T-helper 2 cell treated with Interferon-gamma antibody and Interleukin-4, amounts not matched to agents 5 μg/mL and 100 μg/mL, for 36 hours (primary cell): ENCODE measurements at regions not wholly inside any gene's neighbourhood (a gene's known extent, or its start where the extent isn't known, plus 50 kb on each side); places are given as distances from the start of the nearest gene placed in this dataset.

Experiments
- DNase-seq: peaks from one replicate; pipeline ENCODE4 v3.0.0; 2021; ENCODE audit warnings: low spot score
- H3K27ac Mint-ChIP-seq: one replicate; pipeline ENCODE4 v1.8.0; 2021; ENCODE audit warnings: mild to moderate bottlenecking, mixed read lengths
- H3K27me3 Mint-ChIP-seq: one replicate; pipeline ENCODE4 v1.8.0; 2021; ENCODE audit warnings: low read depth, mixed read lengths
- H3K36me3 Mint-ChIP-seq: one replicate; pipeline ENCODE4 v1.8.0; 2021; ENCODE audit warnings: low read depth, mixed read lengths
- H3K4me1 Mint-ChIP-seq: one replicate; pipeline ENCODE4 v1.8.0; 2021; ENCODE audit warnings: low read depth, mixed read lengths
- H3K4me3 Mint-ChIP-seq: one replicate; pipeline ENCODE4 v1.8.0; 2022; ENCODE audit warnings: mild to moderate bottlenecking, moderate library complexity, mixed read lengths
- H3K9me3 Mint-ChIP-seq: one replicate; pipeline ENCODE4 v1.8.0; 2021; ENCODE audit warnings: mixed read lengths

DNA sequence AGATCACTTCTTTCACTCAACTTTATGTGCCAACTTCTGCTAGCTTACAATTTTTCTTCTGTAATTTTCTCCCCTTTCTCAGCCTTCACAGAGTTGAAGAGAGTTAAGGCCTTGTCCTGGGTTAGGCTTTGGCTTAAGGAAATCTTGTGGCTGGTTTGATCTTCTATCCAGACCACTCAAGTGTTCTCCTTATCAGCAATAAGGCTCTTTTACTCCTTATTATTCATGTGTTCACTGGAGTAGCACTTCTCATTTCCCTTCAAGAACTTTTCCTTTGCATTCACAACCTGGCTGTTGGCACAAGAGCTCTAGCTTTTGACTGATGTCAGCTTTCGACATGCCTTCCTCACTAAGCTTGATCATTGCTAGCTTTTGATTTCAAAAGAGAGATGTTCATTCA lies 86.9 kb upstream of the ALDH1B1 start:
- H3K36me3 Mint-ChIP-seq, result no peaks in the 10 kb centered on the region
- no peak overlapping the region for H3K4me3 Mint-ChIP-seq
- peaks cover 2% of the 10 kb centered on the region for H3K27me3 Mint-ChIP-seq
- H3K27ac Mint-ChIP-seq, result no peak overlapping the region
- no peaks in the 10 kb centered on the region for H3K4me1 Mint-ChIP-seq
- no peaks in the 10 kb centered on the region for H3K9me3 Mint-ChIP-seq
- DNase-seq, result no peak

- peaks cover 9% of the 10 kb centered on the region for H3K27me3 Mint-ChIP-seq
- H3K27ac Mint-ChIP-seq, result no peak overlapping the region
- H3K4me1 Mint-ChIP-seq, result no peaks in the 10 kb centered on the region
- no peak for DNase-seq
- H3K36me3 Mint-ChIP-seq, result no peaks in the 10 kb centered on the region
- H3K9me3 Mint-ChIP-seq, result no peaks in the 10 kb centered on the region
- no peak overlapping the region for H3K4me3 Mint-ChIP-seq
These were observed 91.0 kb upstream of the ALDH1B1 start for GRCh38 chr9:38301376-38302106.

GRCh38 chr9:38299856-38300255 lies 92.6 kb upstream of the ALDH1B1 start:
- no peaks in the 10 kb centered on the region for H3K4me1 Mint-ChIP-seq
- peaks cover 9% of the 10 kb centered on the region for H3K27me3 Mint-ChIP-seq
- H3K36me3 Mint-ChIP-seq, result no peaks in the 10 kb centered on the region
- no peak overlapping the region for H3K4me3 Mint-ChIP-seq
- DNase-seq, result no peak
- H3K9me3 Mint-ChIP-seq, result no peaks in the 10 kb centered on the region
- H3K27ac Mint-ChIP-seq, result no peak overlapping the region

DNA sequence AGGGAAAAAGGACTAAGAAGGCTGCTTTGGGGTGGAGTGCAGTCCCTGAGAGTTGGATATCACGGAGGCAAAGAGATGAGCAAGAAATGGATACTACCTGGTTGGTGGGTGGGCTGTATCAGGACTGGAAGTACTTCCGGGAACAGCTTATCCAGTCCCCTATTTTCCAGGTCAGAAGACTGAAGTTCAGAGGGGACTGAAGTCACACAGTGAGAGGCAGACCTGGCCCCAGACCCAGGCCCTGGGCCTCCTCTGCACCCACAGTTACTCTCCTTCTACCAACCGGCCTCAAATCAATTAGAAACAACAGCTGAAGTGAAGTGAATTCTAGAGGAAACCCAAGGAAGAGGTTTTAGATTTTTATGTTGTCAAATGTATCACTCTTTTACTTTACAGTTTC lies 93.6 kb upstream of the ALDH1B1 start:
- Mint-ChIP-seq H3K27ac (no peak overlapping the region), H3K4me3 (no peak overlapping the region)

GRCh38 chr9:38298503-38298902 lies 94.0 kb upstream of the ALDH1B1 start:
- H3K36me3 Mint-ChIP-seq, result no peaks in the 10 kb centered on the region
- H3K4me1 Mint-ChIP-seq, result no peaks in the 10 kb centered on the region
- no peak overlapping the region for H3K27ac Mint-ChIP-seq
- H3K27me3 Mint-ChIP-seq, result peaks cover 9% of the 10 kb centered on the region
- no peak overlapping the region for H3K4me3 Mint-ChIP-seq
- no peaks in the 10 kb centered on the region for H3K9me3 Mint-ChIP-seq
- DNase-seq, result no peak

More for the DNA sequence above, 93.6 kb upstream of the ALDH1B1 start:
- Mint-ChIP-seq H3K36me3 (no peaks in the 10 kb centered on the region), H3K27me3 (peaks cover 9% of the 10 kb centered on the region), H3K9me3 (no peaks in the 10 kb centered on the region), H3K4me1 (no peaks in the 10 kb centered on the region)
- DNase-seq, result no peak

DNA sequence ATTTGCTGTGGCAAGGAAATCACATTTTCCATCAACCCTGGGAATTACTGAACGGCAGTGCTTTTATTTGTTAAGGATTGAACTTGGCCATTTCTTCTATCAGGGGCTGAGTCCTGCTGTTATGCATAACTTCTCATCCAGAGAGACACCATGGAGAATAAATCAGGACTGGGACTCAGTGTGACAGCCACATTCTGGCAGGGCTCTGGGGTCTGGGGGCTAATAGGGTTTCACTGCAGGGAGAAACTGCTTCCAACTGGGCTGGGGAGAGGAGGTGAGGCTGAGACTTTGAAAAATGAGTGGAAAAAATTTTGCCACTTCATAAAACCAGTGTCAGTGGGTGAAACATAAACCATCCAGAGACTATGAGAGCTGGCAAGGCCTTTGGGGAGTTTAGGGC lies 95.7 kb upstream of the ALDH1B1 start:
- Mint-ChIP-seq H3K27me3 (peaks cover 9% of the 10 kb centered on the region), H3K4me1 (no peaks in the 10 kb centered on the region), H3K27ac (no peak overlapping the region), H3K36me3 (no peaks in the 10 kb centered on the region), H3K4me3 (no peak overlapping the region), H3K9me3 (no peaks in the 10 kb centered on the region)
- DNase-seq, result no peak

- Mint-ChIP-seq H3K4me3 (no peak overlapping the region), H3K27me3 (peaks cover 7% of the 10 kb centered on the region), H3K4me1 (no peaks in the 10 kb centered on the region), H3K36me3 (no peaks in the 10 kb centered on the region), H3K27ac (no peak overlapping the region), H3K9me3 (no peaks in the 10 kb centered on the region)
- no peak for DNase-seq
These were observed 96.7 kb upstream of the ALDH1B1 start for GRCh38 chr9:38295764-38296163.

GRCh38 chr9:38294220-38294960 lies 98.1 kb upstream of the ALDH1B1 start:
- no peak overlapping the region for H3K27ac Mint-ChIP-seq
- H3K36me3 Mint-ChIP-seq, result no peaks in the 10 kb centered on the region
- H3K4me3 Mint-ChIP-seq, result no peak overlapping the region
- H3K9me3 Mint-ChIP-seq, result no peaks in the 10 kb centered on the region
- H3K27me3 Mint-ChIP-seq, result peaks cover 3% of the 10 kb centered on the region
- DNase-seq, result no peak
- H3K4me1 Mint-ChIP-seq, result no peaks in the 10 kb centered on the region

DNA sequence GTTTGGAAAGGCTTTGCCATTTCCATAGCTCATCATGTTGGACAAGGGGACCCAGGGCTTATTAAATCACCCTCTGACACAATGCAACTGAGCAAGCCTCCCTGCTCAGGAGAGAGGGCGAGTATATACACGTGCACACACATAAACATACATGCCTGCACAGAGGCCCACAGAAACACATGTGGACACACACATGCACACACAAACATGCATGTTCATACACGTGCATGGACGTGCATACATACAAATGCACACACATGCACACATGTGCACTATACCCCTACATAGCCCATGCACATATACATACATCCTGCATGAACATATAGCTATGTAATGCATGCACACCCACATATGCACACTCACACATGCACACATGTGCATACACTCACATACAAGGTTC lies 99.5 kb upstream of the ALDH1B1 start:
- Mint-ChIP-seq H3K9me3 (no peaks in the 10 kb centered on the region), H3K36me3 (no peaks in the 10 kb centered on the region), H3K27me3 (peaks cover 3% of the 10 kb centered on the region), H3K4me1 (no peaks in the 10 kb centered on the region), H3K4me3 (no peak overlapping the region), H3K27ac (no peak overlapping the region)
- DNase-seq, result no peak

GRCh38 chr9:38292480-38292879 lies 100.0 kb upstream of the ALDH1B1 start:
- H3K27ac Mint-ChIP-seq, result no peak overlapping the region
- H3K27me3 Mint-ChIP-seq, result no peaks in the 10 kb centered on the region
- DNase-seq, result no peak
- no peaks in the 10 kb centered on the region for H3K36me3 Mint-ChIP-seq
- H3K4me3 Mint-ChIP-seq, result no peak overlapping the region
- H3K9me3 Mint-ChIP-seq, result no peaks in the 10 kb centered on the region
- H3K4me1 Mint-ChIP-seq, result no peaks in the 10 kb centered on the region

DNA sequence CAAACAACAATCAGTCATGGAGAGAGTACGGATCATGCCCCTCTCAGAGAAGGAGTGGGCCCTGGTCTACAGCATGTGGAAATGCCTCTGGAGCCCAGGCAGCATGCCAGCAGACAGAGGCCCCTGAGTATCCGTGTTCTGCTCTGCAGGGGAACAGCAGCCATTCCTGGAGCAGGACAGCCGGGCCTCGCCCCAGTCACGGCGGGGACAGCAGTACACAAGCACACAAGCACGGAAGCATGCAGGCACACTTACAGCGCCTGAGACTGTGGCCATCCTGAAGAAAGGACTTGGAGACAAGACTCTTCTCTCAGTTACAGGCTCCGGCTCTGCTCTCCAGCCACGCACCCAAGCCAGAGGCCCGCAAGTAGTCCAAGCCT lies 102.6 kb upstream of the ALDH1B1 start:
- no peak overlapping the region for H3K27ac Mint-ChIP-seq
- no peak for DNase-seq
- H3K4me1 Mint-ChIP-seq, result no peaks in the 10 kb centered on the region
- H3K4me3 Mint-ChIP-seq, result no peak overlapping the region
- no peaks in the 10 kb centered on the region for H3K36me3 Mint-ChIP-seq
- no peaks in the 10 kb centered on the region for H3K9me3 Mint-ChIP-seq
- H3K27me3 Mint-ChIP-seq, result no peaks in the 10 kb centered on the region

DNA sequence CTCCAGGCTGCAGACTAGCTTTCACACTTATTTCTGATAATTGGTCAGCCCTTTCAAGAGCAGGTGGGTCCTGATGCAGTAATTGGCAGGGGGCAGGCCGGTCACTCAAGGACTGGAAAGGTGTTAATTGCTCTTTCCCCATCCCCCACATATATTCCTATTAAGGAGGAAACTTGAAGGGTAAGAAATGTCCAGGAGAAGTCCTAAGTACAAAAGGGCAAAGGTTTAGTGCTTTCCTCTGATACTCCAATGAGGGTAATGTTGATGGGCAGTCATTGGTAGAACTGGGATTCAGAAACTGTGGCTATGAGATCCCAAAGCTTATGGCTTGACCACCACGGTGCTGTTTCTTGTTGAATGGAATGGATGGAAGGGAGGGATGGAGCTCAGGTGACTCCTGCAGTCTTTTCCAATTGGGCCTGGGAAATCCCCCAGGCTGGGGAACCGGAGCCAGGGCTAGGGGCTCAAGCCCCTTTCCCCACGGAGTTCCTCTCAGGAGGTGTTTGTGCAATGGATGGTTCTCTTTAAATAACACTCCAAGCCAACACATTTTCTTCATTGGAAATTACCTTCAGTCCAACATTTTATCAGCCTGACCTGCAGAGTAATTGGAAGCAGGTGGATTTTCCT lies 103.2 kb upstream of the ALDH1B1 start:
- Mint-ChIP-seq H3K9me3 (no peaks in the 10 kb centered on the region), H3K27me3 (no peaks in the 10 kb centered on the region)

GRCh38 chr9:38288502-38288901 lies 104.0 kb upstream of the ALDH1B1 start:
- Mint-ChIP-seq H3K9me3 (no peaks in the 10 kb centered on the region), H3K36me3 (no peaks in the 10 kb centered on the region), H3K27ac (no peak overlapping the region), H3K4me1 (no peaks in the 10 kb centered on the region), H3K27me3 (no peaks in the 10 kb centered on the region), H3K4me3 (no peak overlapping the region)
- no peak for DNase-seq

More for the DNA sequence above, 103.2 kb upstream of the ALDH1B1 start:
- DNase-seq, result no peak
- no peaks in the 10 kb centered on the region for H3K4me1 Mint-ChIP-seq
- no peak overlapping the region for H3K27ac Mint-ChIP-seq
- no peaks in the 10 kb centered on the region for H3K36me3 Mint-ChIP-seq
- no peak overlapping the region for H3K4me3 Mint-ChIP-seq

- no peak overlapping the region for H3K4me3 Mint-ChIP-seq
- no peaks in the 10 kb centered on the region for H3K27me3 Mint-ChIP-seq
- H3K9me3 Mint-ChIP-seq, result no peaks in the 10 kb centered on the region
- no peak overlapping the region for H3K27ac Mint-ChIP-seq
- H3K36me3 Mint-ChIP-seq, result no peaks in the 10 kb centered on the region
- H3K4me1 Mint-ChIP-seq, result no peaks in the 10 kb centered on the region
- DNase-seq, result no peak
These were observed 105.0 kb upstream of the ALDH1B1 start for GRCh38 chr9:38287420-38287985.
